ENCODE measurements at regions not wholly inside any gene's neighbourhood (a gene's known extent, or its start where the extent isn't known, plus 50 kb on each side); places are given as distances from the start of the nearest gene placed in this dataset.

- POLR2A ChIA-PET (ENCODE audit: unreplicated experiment): interaction anchor here (0.6 kb wide), 1 partner anchor 232 kb away, joined by 5 read pairs; no protein-coding TSS in a partner anchor
Observed at GRCh38 chr2:215729985-215730620, 283.2 kb downstream of the MREG start.

DNA sequence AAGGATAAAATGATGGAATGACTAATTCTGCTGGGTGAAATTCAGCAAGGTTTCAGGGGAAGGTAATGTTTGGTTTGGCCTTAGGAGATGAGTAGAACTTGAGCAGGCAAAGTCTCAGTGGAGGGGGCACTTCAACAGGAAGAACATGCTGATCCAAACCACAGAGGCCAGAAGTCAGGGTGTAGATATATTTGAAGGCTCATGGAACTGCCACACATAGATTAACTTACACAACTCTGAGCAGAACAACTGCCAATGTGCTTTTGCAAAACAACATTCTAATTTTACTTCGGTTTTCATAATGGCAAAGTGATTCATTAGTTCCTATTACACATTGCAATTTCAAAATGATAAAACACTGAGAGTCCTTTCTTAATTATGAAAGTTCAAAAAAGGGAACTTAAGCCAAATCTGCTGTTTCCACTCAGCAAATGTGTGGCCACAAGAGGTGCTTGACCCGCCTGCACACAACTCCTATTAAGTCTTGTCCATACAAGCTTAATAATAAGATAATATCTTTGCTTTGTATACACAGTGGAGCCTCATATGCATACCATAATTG, 284.8 kb downstream of the MREG start:
- intact Hi-C loops (cut with micrococcal nuclease): loop anchor here (1.0 to 5.0 kb wide), 3 partner anchors 19 to 198 kb away; no protein-coding TSS in a partner anchor
- peak; percentile 91 for ATAC-seq
- Histone ChIP-seq H4K20me1 (ENCODE audit: low read length) (no peaks in the 10 kb centered on the region), H3K4me3 (ENCODE audit: low read length) (no peak overlapping the region), H3K27me3 (ENCODE audit: low read length) (no peaks in the 10 kb centered on the region), H3K4me2 (ENCODE audit: low read length) (peak overlapping the region; percentile 68), H3K27ac (ENCODE audit: low read length) (peak overlapping the region; percentile 95), H3K9me2 (replicated peaks; ENCODE audit: low read length) (no peaks in the 10 kb centered on the region), H3F3A (ENCODE audit: low read length, unreplicated experiment) (no peaks in the 10 kb centered on the region), H3K79me2 (ENCODE audit: low read length) (no peaks in the 10 kb centered on the region), H3K9ac (ENCODE audit: low read length) (peak overlapping the region; percentile 5; the same call in 1 of the 2 replicates), H3K36me3 (ENCODE audit: low read depth, low read length) (no peaks in the 10 kb centered on the region), H3K9me3 (ENCODE audit: low read length) (no peaks in the 10 kb centered on the region), H2AFZ (ENCODE audit: low read length) (no peak overlapping the region), H3K4me1 (ENCODE audit: insufficient read depth, low read length) (peaks cover 32% of the 10 kb centered on the region)
- ChIA-PET POLR2A (ENCODE audit: unreplicated experiment) (no interaction called here), CTCF (no interaction called here)
- TF ChIP-seq, protein P1, sequence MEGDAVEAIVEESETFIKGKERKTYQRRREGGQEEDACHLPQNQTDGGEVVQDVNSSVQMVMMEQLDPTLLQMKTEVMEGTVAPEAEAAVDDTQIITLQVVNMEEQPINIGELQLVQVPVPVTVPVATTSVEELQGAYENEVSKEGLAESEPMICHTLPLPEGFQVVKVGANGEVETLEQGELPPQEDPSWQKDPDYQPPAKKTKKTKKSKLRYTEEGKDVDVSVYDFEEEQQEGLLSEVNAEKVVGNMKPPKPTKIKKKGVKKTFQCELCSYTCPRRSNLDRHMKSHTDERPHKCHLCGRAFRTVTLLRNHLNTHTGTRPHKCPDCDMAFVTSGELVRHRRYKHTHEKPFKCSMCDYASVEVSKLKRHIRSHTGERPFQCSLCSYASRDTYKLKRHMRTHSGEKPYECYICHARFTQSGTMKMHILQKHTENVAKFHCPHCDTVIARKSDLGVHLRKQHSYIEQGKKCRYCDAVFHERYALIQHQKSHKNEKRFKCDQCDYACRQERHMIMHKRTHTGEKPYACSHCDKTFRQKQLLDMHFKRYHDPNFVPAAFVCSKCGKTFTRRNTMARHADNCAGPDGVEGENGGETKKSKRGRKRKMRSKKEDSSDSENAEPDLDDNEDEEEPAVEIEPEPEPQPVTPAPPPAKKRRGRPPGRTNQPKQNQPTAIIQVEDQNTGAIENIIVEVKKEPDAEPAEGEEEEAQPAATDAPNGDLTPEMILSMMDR (conservative IDR thresholded peaks at IDR 0.05; ENCODE audit: low read depth, low read length): no peak
- TF ChIP-seq EZH2phosphoT487 (IDR thresholded peaks at IDR 0.05; ENCODE audit: borderline replicate concordance, low read length) (no peak), EZH2 (IDR thresholded peaks at IDR 0.05; ENCODE audit: low read length, unreplicated experiment) (no peak)
- BruUV-seq (replicated peaks): no TSS peak
- DNase-seq: peak; percentile 91

More at GRCh38 chr2:215729985-215730620, 283.2 kb downstream of the MREG start:
- intact Hi-C loops (cut with micrococcal nuclease): loop anchor here (5.0 kb wide), 1 partner anchor 97 kb away; no protein-coding TSS in a partner anchor
- CTCF ChIA-PET: no interaction called here
- H3K9ac ChIP-seq (ENCODE audit: low read length): no peak overlapping the region
- H3K4me3 ChIP-seq (ENCODE audit: low read length): no peak overlapping the region
- no peaks in the 10 kb centered on the region for H3K9me2 ChIP-seq (replicated peaks; ENCODE audit: low read length)
- no peaks in the 10 kb centered on the region for H3F3A ChIP-seq (ENCODE audit: low read length, unreplicated experiment)
- H4K20me1 ChIP-seq (ENCODE audit: low read length): no peaks in the 10 kb centered on the region
- DNase-seq: no peak
- no peaks in the 10 kb centered on the region for H3K9me3 ChIP-seq (ENCODE audit: low read length)
- no peak overlapping the region for H3K4me2 ChIP-seq (ENCODE audit: low read length)
- no peaks in the 10 kb centered on the region for H3K79me2 ChIP-seq (ENCODE audit: low read length)
- no peaks in the 10 kb centered on the region for H3K36me3 ChIP-seq (ENCODE audit: low read depth, low read length)
- no peak overlapping the region for H3K27ac ChIP-seq (ENCODE audit: low read length)
- no peaks in the 10 kb centered on the region for H3K27me3 ChIP-seq (ENCODE audit: low read length)
- no peak for ATAC-seq
- H3K4me1 ChIP-seq (ENCODE audit: insufficient read depth, low read length): peaks cover 32% of the 10 kb centered on the region
- TF ChIP-seq EZH2phosphoT487 (IDR thresholded peaks at IDR 0.05; ENCODE audit: borderline replicate concordance, low read length) (no peak), EZH2 (IDR thresholded peaks at IDR 0.05; ENCODE audit: low read length, unreplicated experiment) (no peak)
- TF ChIP-seq, protein P1 (conservative IDR thresholded peaks at IDR 0.05; ENCODE audit: low read depth, low read length): no peak
- H2AFZ ChIP-seq (ENCODE audit: low read length): no peak overlapping the region
- no TSS peak for BruUV-seq (replicated peaks)
